K562 (cell line): ENCODE measurements at regions not wholly inside any gene's neighbourhood (a gene's known extent, or its start where the extent isn't known, plus 50 kb on each side); places are given as distances from the start of the nearest gene placed in this dataset.
A peak's percentile ranks its signal among the peaks of the same experiment; 100 is the strongest.

Experiments
- DMBX1 ChIP-seq: fragments of 250-450 bp; sonication (Bioruptor Pico); IDR thresholded peaks from 2 replicates; pipeline ENCODE4 v1.8.0; 2022; ENCODE audit warnings: inconsistent platforms, mild to moderate bottlenecking, moderate library complexity, borderline replicate concordance
- FUS ChIP-seq: fragments of 200-400 bp; formaldehyde crosslinking; optimal IDR thresholded peaks from 2 replicates; pipeline ENCODE3; 2017; ENCODE audit warnings: low read depth, low read length
- KDM1A ChIP-seq, 2 experiments: fragments of 450-650 bp; IDR thresholded peaks; 2 replicates each; pipeline ENCODE4 v1.6.1; 2016; ENCODE audit warnings: mild to moderate bottlenecking in 2 of 2
- NFRKB ChIP-seq: fragments of 450-650 bp; IDR thresholded peaks from 2 replicates; pipeline ENCODE4 v1.6.1; 2016; ENCODE audit warnings: low read depth
- UBTF ChIP-seq, 2 experiments: IDR thresholded peaks; 2 replicates each; pipeline ENCODE4 v1.6.1; 2012; ENCODE audit warnings: improper control_type of control experiment in 2 of 2, low read depth in 2 of 2, low read length in 2 of 2, borderline replicate concordance in 1 of 2
- YY1 ChIP-seq, 3 experiments: IDR thresholded peaks; 2 replicates each; pipeline ENCODE4 v1.6.1; 2011; ENCODE audit warnings: low read length in 2 of 3, mild to moderate bottlenecking in 2 of 3, moderate library complexity in 2 of 3, borderline replicate concordance in 1 of 3, control low read depth in 1 of 3, low read depth in 1 of 3; ENCODE audit not compliant: insufficient read depth in 3 of 3, insufficient replicate concordance in 2 of 3, control insufficient read depth in 1 of 3, insufficient read length in 1 of 3; ENCODE audit errors: extremely low read depth in 1 of 3
- TF ChIP-seq, protein P1 (sequence below): fragments of 450-650 bp; IDR thresholded peaks from 2 replicates; pipeline ENCODE4 v1.6.1; 2016; ENCODE audit warnings: mild to moderate bottlenecking, moderate library complexity

DNA sequence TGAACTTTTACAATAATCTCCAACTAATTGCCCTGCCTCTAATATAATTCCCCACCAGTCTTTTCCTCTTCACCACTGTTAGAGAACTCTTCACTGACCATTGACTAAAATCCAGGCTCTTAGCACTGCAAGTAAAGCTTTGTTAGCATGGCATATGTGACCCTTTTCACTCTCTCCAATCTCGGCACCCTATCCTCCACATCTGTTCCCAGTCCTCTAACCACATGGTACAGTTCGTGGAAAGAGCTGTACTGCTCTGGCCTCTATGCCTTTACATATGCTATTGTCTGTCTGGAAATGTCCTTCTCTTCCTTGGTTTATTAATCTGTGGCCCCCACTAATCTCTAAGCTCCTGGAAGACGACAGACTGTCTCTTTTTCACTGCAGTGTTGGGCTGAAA lies 63.0 kb upstream of the EIF2S2 start (continued):
- TF ChIP-seq, protein P1, sequence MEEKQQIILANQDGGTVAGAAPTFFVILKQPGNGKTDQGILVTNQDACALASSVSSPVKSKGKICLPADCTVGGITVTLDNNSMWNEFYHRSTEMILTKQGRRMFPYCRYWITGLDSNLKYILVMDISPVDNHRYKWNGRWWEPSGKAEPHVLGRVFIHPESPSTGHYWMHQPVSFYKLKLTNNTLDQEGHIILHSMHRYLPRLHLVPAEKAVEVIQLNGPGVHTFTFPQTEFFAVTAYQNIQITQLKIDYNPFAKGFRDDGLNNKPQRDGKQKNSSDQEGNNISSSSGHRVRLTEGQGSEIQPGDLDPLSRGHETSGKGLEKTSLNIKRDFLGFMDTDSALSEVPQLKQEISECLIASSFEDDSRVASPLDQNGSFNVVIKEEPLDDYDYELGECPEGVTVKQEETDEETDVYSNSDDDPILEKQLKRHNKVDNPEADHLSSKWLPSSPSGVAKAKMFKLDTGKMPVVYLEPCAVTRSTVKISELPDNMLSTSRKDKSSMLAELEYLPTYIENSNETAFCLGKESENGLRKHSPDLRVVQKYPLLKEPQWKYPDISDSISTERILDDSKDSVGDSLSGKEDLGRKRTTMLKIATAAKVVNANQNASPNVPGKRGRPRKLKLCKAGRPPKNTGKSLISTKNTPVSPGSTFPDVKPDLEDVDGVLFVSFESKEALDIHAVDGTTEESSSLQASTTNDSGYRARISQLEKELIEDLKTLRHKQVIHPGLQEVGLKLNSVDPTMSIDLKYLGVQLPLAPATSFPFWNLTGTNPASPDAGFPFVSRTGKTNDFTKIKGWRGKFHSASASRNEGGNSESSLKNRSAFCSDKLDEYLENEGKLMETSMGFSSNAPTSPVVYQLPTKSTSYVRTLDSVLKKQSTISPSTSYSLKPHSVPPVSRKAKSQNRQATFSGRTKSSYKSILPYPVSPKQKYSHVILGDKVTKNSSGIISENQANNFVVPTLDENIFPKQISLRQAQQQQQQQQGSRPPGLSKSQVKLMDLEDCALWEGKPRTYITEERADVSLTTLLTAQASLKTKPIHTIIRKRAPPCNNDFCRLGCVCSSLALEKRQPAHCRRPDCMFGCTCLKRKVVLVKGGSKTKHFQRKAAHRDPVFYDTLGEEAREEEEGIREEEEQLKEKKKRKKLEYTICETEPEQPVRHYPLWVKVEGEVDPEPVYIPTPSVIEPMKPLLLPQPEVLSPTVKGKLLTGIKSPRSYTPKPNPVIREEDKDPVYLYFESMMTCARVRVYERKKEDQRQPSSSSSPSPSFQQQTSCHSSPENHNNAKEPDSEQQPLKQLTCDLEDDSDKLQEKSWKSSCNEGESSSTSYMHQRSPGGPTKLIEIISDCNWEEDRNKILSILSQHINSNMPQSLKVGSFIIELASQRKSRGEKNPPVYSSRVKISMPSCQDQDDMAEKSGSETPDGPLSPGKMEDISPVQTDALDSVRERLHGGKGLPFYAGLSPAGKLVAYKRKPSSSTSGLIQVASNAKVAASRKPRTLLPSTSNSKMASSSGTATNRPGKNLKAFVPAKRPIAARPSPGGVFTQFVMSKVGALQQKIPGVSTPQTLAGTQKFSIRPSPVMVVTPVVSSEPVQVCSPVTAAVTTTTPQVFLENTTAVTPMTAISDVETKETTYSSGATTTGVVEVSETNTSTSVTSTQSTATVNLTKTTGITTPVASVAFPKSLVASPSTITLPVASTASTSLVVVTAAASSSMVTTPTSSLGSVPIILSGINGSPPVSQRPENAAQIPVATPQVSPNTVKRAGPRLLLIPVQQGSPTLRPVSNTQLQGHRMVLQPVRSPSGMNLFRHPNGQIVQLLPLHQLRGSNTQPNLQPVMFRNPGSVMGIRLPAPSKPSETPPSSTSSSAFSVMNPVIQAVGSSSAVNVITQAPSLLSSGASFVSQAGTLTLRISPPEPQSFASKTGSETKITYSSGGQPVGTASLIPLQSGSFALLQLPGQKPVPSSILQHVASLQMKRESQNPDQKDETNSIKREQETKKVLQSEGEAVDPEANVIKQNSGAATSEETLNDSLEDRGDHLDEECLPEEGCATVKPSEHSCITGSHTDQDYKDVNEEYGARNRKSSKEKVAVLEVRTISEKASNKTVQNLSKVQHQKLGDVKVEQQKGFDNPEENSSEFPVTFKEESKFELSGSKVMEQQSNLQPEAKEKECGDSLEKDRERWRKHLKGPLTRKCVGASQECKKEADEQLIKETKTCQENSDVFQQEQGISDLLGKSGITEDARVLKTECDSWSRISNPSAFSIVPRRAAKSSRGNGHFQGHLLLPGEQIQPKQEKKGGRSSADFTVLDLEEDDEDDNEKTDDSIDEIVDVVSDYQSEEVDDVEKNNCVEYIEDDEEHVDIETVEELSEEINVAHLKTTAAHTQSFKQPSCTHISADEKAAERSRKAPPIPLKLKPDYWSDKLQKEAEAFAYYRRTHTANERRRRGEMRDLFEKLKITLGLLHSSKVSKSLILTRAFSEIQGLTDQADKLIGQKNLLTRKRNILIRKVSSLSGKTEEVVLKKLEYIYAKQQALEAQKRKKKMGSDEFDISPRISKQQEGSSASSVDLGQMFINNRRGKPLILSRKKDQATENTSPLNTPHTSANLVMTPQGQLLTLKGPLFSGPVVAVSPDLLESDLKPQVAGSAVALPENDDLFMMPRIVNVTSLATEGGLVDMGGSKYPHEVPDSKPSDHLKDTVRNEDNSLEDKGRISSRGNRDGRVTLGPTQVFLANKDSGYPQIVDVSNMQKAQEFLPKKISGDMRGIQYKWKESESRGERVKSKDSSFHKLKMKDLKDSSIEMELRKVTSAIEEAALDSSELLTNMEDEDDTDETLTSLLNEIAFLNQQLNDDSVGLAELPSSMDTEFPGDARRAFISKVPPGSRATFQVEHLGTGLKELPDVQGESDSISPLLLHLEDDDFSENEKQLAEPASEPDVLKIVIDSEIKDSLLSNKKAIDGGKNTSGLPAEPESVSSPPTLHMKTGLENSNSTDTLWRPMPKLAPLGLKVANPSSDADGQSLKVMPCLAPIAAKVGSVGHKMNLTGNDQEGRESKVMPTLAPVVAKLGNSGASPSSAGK, result 0 out of 2 replicates have a peak, but pooled peaks have one; percentile 14
- no peak for TF ChIP-seq YY1 (IDR thresholded peaks at IDR 0.05; ENCODE audit: borderline replicate concordance in 1 of 3, control insufficient read depth in 1 of 3, extremely low read depth in 1 of 3, insufficient read depth in 3 of 3, insufficient read length in 1 of 3, insufficient replicate concordance in 2 of 3, low read depth in 1 of 3, low read length in 2 of 3)
- no peak for TF ChIP-seq UBTF (IDR thresholded peaks at IDR 0.05; ENCODE audit: borderline replicate concordance in 1 of 2, low read depth in 2 of 2, low read length in 2 of 2)
- TF ChIP-seq DMBX1 (CRISPR knock-in tag), result no peak
- no peak for TF ChIP-seq FUS
- peak; percentile 41 to 50; a peak in 2 of 4 replicates for TF ChIP-seq KDM1A (IDR thresholded peaks at IDR 0.05)
- TF ChIP-seq NFRKB, result no peak
